Peyer's patch (tissue), 4 donors: ENCODE measurements at regions not wholly inside any gene's neighbourhood (a gene's known extent, or its start where the extent isn't known, plus 50 kb on each side); places are given as distances from the start of the nearest gene placed in this dataset.

ENCODE experiments used
- CTCF ChIP-seq, 6 experiments: fragments of 450-650 bp in 4 of 6; fragments of 200-600 bp in 2 of 6; sonication (generic) in 1 of 6; IDR thresholded peaks; one replicate each; pipeline ENCODE4 v1.5.1; 2017 to 2019; ENCODE audit warnings: antibody characterized with exemption in 6 of 6, mild to moderate bottlenecking in 3 of 6, moderate library complexity in 1 of 6
- POLR2A ChIP-seq, 2 donors: fragments of 450-650 bp; IDR thresholded peaks; one replicate each; pipeline ENCODE4 v1.5.1; 2017; ENCODE audit warnings: antibody characterized with exemption in 2 of 2, mild to moderate bottlenecking in 2 of 2, moderate library complexity in 2 of 2

- TF ChIP-seq POLR2A (IDR thresholded peaks at IDR 0.05) (no peak), CTCF (IDR thresholded peaks at IDR 0.05) (no peak)
These were observed 171.4 kb upstream of the PDE1C start for GRCh38 chr7:32241636-32242035.
